ENCODE measurements at regions not wholly inside any gene's neighbourhood (a gene's known extent, or its start where the extent isn't known, plus 50 kb on each side); places are given as distances from the start of the nearest gene placed in this dataset.

- TF ChIP-seq CTCF (IDR thresholded peaks at IDR 0.05) = no peak
- TF ChIP-seq REST (IDR thresholded peaks at IDR 0.05; ENCODE audit: insufficient read depth in 1 of 2, low read depth in 2 of 2, low read length in 1 of 2) = no peak
Observed at GRCh38 chr4:98758182-98758581, 99.8 kb upstream of the TSPAN5 start.

Data from Panc1 (cell line).